GM19372 (cell line): ENCODE measurements at regions not wholly inside any gene's neighbourhood (a gene's known extent, or its start where the extent isn't known, plus 50 kb on each side); places are given as distances from the start of the nearest gene placed in this dataset.
A peak's percentile ranks its signal among the peaks of the same experiment; 100 is the strongest.

Experiments
- ATAC-seq: cut with Tn5 transposase; IDR thresholded peaks from one replicate; pipeline ENCODE4 v1.9.1; 2021; ENCODE audit warnings: mild to moderate bottlenecking, low read depth, moderate library complexity; ENCODE audit not compliant: unreplicated experiment

DNA sequence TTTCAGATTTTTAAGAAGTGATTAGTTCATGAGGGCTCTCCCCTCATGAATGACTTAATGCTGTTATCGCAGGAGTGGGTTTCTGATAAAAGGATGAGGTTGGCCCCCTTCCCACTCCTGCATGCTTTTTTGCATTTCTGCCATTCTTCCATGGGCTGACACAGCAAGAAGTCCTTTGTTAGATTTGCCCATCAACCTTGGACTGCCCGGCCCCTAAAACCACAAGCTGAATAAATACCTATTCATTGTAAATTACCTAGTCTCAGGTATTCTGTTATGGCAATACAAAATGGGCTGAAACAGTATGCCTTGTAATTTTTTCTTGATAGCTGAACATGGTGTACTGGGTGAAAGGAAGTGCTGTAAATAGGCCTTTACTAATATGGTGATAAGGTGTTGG is 72.7 kb upstream of the DPH5 start:
- ATAC-seq = no peak

DNA sequence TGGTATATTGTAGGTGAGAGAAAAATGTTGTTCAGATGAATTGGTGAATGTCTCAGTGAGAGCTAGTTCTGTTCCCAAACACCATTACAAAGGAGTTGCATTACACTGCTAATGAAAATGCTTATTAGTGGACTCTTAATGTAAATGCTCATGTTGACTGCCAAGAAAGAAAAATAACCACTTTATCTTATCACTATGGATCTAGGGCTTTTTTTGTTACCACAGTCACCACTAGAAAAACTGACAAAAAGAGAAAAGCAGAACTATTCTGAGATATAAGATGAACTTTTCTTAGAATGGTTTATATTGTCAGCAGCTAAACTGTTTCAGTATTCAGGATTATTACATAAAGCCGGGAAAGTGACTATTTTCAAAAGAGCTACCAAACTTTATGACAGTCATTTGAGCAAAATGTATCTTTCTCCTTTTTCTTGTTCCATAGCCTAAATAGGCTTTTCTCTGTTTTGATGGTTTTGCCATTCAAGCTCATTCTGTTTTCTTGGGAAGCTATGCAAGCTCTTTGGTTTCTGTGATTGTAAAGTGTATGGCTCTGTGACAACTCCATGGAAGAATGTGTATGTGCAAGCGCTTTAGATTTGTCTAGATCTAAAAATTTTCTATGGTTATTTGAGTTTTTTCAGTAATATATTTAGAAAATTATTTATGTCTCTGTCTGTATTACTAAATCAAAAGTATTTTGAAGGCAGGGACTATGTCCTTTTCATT is 64.2 kb upstream of the DPH5 start:
- ATAC-seq = no peak

DNA sequence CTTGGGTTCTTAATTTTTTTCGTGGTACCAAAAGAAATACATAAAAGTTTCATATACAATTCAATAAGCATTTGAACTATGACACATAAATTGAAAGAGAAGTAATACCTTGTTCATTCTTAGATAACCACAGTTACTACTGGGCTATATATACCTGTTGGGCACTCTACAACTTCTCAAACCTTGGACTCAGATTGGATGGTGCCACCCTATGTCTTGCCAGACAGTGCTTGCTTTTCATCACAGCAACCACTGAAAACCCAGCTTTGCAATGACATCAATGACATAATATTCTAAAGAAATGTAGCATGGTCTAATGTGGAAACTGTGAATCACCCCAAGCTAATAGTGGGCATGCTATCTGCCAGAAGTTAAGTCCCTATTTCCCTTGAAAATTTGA is 62.8 kb upstream of the DPH5 start:
- ATAC-seq = no peak

DNA sequence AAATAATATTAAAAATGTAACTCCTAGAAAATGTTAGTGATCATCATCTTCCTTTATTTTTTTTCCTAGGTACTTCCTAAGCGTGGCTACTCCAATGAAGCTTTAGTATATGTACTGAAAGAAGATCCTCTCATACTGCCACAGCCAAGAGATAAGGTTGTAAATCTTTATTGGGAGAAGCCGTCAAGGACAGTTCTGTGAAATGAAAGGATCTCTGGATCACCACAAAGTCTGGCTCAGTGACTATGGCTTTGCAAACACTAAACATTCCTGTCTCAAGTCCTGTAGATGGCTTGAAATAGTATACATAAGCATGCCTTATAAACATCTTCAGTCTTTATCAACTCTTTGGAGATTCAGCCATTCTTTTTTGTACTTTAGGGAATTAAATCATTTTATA is 61.2 kb upstream of the DPH5 start:
- no peak for ATAC-seq

DNA sequence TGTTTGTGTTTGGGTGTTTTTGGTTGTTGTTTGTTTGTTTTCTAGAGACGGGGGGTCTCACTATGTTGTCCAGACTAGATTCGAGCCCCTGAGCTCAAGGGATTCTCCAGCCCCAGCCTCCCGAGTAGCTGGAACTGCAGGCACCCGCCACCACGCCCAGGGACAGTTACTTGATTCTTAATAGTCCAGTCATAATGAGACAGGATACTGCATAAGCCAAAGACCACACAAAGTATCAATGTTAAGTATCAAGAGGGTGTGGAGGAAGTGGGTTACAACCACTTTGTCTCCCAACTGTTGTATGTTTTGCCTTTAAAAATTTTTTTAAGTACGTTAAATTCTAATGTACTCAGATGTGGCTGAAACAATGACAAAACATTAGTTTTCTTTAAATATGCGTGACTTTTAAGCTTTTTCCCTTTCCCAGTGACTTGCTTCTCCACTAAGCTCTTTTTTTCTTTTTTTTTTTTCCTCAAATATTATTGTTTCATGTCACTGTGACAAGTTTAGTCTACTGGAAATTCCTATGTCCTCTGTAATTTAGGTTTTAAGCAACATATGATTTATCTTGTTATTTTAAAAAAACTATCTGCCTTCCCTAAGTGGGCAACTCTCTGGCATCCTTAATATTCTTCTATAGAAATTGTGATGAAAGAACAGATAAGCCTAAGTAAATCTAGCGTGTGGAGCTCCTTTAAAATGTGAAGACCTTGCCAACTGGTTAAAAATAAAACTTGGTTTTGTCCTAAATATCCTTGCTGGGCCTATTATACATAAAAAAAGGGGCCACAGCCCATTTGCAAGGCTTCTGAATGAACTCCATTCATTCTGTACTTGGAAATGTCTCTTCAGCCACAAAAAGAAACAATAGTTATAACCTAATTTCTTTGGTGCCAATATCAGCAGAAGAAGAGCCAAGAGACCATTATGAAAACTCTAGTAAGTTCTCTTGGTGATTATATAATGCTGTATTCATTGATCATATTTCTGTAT is 56.2 kb upstream of the DPH5 start:
- ATAC-seq = peak; percentile 88

DNA sequence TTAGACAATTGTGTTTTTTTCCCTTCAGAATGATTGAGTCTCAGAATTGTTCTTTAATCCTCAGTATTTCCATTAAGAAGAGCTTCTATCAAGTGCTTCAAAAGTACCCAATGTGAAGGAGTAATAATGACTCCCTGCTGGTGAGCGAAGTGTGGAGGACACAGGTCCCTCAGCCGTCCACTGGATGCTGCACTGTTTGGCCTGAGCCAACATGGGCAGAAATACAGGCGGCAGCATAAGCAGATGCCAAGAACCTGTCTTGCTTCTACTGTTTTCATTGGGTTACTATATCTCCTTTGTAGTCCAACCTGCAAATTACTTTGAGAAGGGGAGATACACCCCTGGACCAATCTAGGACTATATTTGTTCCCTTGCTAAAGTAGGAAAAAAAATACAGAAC is 55.3 kb upstream of the DPH5 start:
- ATAC-seq = no peak

DNA sequence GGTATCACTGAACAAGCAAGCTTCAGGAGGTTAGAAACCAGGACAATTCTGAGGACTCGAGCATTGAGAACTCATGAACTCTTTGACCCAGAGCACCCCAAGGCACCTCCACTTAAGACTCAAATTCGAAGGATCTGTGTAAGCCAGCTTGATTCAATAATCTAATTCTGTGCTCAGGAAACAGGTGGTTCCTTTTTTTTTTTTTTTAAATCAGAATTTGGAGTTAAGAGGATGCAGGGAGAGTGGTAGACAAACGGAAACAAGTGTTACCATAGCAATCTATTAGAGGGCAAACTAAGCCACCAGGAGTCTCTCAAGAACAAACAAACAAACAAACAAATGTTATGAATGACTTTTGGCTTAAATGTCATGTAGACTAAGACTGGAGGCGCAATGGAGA is 53.8 kb upstream of the DPH5 start:
- no peak for ATAC-seq

DNA sequence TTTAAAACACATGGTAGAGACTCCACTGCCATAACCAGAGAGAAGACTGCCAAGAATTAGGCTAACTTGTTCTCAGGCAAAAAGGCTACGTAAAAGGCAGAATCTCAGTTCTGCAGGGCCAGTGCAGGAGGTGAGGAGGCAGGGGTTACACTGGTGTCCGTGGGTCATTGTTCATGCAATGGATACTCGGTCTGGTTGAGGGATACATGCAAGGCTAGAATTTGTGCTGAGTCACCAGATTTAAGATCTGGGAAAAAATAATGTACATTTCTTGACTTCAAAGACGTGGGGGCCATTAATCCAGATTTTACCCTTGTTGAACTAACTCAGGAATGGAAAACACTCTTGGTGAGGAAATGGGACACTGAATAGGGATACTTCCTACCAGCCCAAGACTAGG is 52.3 kb upstream of the DPH5 start:
- ATAC-seq = no peak

DNA sequence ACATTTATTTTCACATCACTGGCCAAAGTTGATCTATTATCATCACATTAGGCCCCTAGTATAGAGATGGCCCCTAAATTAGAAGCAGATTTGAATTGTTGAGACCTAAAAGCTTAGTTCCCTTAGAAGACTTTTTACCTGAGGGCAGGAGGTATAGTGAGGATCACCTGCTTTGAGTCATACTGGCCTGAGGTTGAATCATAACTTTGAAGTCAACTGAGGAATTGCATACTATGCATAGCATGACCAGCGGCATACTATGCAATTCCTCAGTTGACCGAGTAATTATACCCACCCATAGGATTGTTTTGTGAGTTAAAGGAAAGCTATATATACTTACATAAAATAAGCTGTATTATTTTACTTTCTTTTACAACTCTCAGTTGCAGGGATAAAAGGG is 50.3 kb upstream of the DPH5 start:
- no peak for ATAC-seq
